NOMO-1 treated with DMSO at 0.1 percent for 48 hours (cell line): ENCODE measurements at regions not wholly inside any gene's neighbourhood (a gene's known extent, or its start where the extent isn't known, plus 50 kb on each side); places are given as distances from the start of the nearest gene placed in this dataset.

ENCODE experiments used
- DNase-seq: peaks from one replicate; lab custom pipeline; 2025; ENCODE audit not compliant: unreplicated experiment; lab: John Stamatoyannopoulos, UW

- DNase-seq: no peak
Observed at GRCh38 chr10:128879441-128880140, 587.5 kb upstream of the MGMT start.

GRCh38 chr10:128880159-128880725 is 586.8 kb upstream of the MGMT start:
- no peak for DNase-seq

- DNase-seq: no peak
Observed at GRCh38 chr10:128881086-128881485, 586.0 kb upstream of the MGMT start.

GRCh38 chr10:128883231-128884032 is 583.6 kb upstream of the MGMT start:
- no peak for DNase-seq

- no peak for DNase-seq
Observed at GRCh38 chr10:128884033-128884425, 583.0 kb upstream of the MGMT start.

- no peak for DNase-seq
Observed at GRCh38 chr10:128884496-128885072, 582.5 kb upstream of the MGMT start.

GRCh38 chr10:128885573-128886555 is 581.2 kb upstream of the MGMT start:
- DNase-seq: no peak

- DNase-seq: no peak
Observed at GRCh38 chr10:128887856-128888255, 579.2 kb upstream of the MGMT start.

- no peak for DNase-seq
Observed at GRCh38 chr10:128892005-128892404, 575.0 kb upstream of the MGMT start.

- DNase-seq: no peak
Observed at GRCh38 chr10:128894641-128895040, 572.4 kb upstream of the MGMT start.

- DNase-seq: no peak
Observed at GRCh38 chr10:128895473-128895872, 571.6 kb upstream of the MGMT start.

GRCh38 chr10:128896116-128896795 is 570.8 kb upstream of the MGMT start:
- DNase-seq: no peak

- DNase-seq: no peak
Observed at GRCh38 chr10:128896963-128897362, 570.1 kb upstream of the MGMT start.

- no peak for DNase-seq
Observed at GRCh38 chr10:128897401-128898129, 569.5 kb upstream of the MGMT start.

- DNase-seq: no peak
Observed at GRCh38 chr10:128898133-128898915, 568.7 kb upstream of the MGMT start.

GRCh38 chr10:128898916-128899195 is 568.2 kb upstream of the MGMT start:
- no peak for DNase-seq

GRCh38 chr10:128900456-128900855 is 566.6 kb upstream of the MGMT start:
- no peak for DNase-seq

- no peak for DNase-seq
Observed at GRCh38 chr10:128901236-128901635, 565.8 kb upstream of the MGMT start.
